ENCODE measurements at regions not wholly inside any gene's neighbourhood (a gene's known extent, or its start where the extent isn't known, plus 50 kb on each side); places are given as distances from the start of the nearest gene placed in this dataset.
"Not testable (repeated sequence)": the region's sequence is repeated elsewhere in the genome, so short reads cannot be mapped to it uniquely, and the experiment has no call there.

GRCh38 chr4:178192611-178193010, 750.4 kb upstream of the AGA start:
- Histone ChIP-seq H3K4me3 (ENCODE audit: low read length) (no peak overlapping the region), H3K9me3 (ENCODE audit: insufficient read depth, low read depth, low read length) (no peaks in the 10 kb centered on the region), H3K4me1 (ENCODE audit: insufficient read depth, low read length) (no peaks in the 10 kb centered on the region), H3K9ac (ENCODE audit: low read depth, low read length) (no peak overlapping the region), H3K27me3 (ENCODE audit: insufficient read depth, low read length) (no peaks in the 10 kb centered on the region), H3K27ac (ENCODE audit: low read length) (no peak overlapping the region), H3K36me3 (ENCODE audit: insufficient read depth, low read depth, low read length) (no peaks in the 10 kb centered on the region)

- Histone ChIP-seq H3K36me3 (ENCODE audit: insufficient read depth, low read depth, low read length) (no peaks in the 10 kb centered on the region), H3K4me3 (ENCODE audit: low read length) (no peak overlapping the region), H3K9ac (ENCODE audit: low read depth, low read length) (no peak overlapping the region), H3K4me1 (ENCODE audit: insufficient read depth, low read length) (no peaks in the 10 kb centered on the region), H3K27ac (ENCODE audit: low read length) (no peak overlapping the region), H3K27me3 (ENCODE audit: insufficient read depth, low read length) (no peaks in the 10 kb centered on the region), H3K9me3 (ENCODE audit: insufficient read depth, low read depth, low read length) (no peaks in the 10 kb centered on the region)
Observed at GRCh38 chr4:178196751-178197374, 754.6 kb upstream of the AGA start.

GRCh38 chr4:178198691-178199090, 756.5 kb upstream of the AGA start:
- Histone ChIP-seq H3K27me3 (ENCODE audit: insufficient read depth, low read length) (no peaks in the 10 kb centered on the region), H3K9ac (ENCODE audit: low read depth, low read length) (no peak overlapping the region), H3K36me3 (ENCODE audit: insufficient read depth, low read depth, low read length) (no peaks in the 10 kb centered on the region), H3K9me3 (ENCODE audit: insufficient read depth, low read depth, low read length) (0 out of 2 replicates have a peak, but pooled peaks cover 2% of the 10 kb centered on the region), H3K4me1 (ENCODE audit: insufficient read depth, low read length) (no peaks in the 10 kb centered on the region), H3K27ac (ENCODE audit: low read length) (no peak overlapping the region), H3K4me3 (ENCODE audit: low read length) (no peak overlapping the region)

GRCh38 chr4:178202422-178202821, 760.2 kb upstream of the AGA start:
- Histone ChIP-seq H3K36me3 (ENCODE audit: insufficient read depth, low read depth, low read length) (no peaks in the 10 kb centered on the region), H3K9me3 (ENCODE audit: insufficient read depth, low read depth, low read length) (peaks cover 12% of the 10 kb centered on the region), H3K27me3 (ENCODE audit: insufficient read depth, low read length) (no peaks in the 10 kb centered on the region), H3K4me3 (ENCODE audit: low read length) (no peak overlapping the region), H3K27ac (ENCODE audit: low read length) (no peak overlapping the region), H3K9ac (ENCODE audit: low read depth, low read length) (no peak overlapping the region), H3K4me1 (ENCODE audit: insufficient read depth, low read length) (no peaks in the 10 kb centered on the region)

GRCh38 chr4:178205826-178206225, 763.6 kb upstream of the AGA start:
- no peak overlapping the region for H3K4me3 ChIP-seq (ENCODE audit: low read length)
- no peaks in the 10 kb centered on the region for H3K36me3 ChIP-seq (ENCODE audit: insufficient read depth, low read depth, low read length)
- peaks cover 21% of the 10 kb centered on the region for H3K9me3 ChIP-seq (ENCODE audit: insufficient read depth, low read depth, low read length)
- H3K4me1 ChIP-seq (ENCODE audit: insufficient read depth, low read length), result no peaks in the 10 kb centered on the region
- no peak overlapping the region for H3K9ac ChIP-seq (ENCODE audit: low read depth, low read length)
- H3K27ac ChIP-seq (ENCODE audit: low read length), result no peak overlapping the region
- H3K27me3 ChIP-seq (ENCODE audit: insufficient read depth, low read length), result no peaks in the 10 kb centered on the region

- H3K27me3 ChIP-seq (ENCODE audit: insufficient read depth, low read length), result no peaks in the 10 kb centered on the region
- H3K27ac ChIP-seq (ENCODE audit: low read length), result no peak overlapping the region
- H3K4me1 ChIP-seq (ENCODE audit: insufficient read depth, low read length), result no peaks in the 10 kb centered on the region
- no peaks in the 10 kb centered on the region for H3K9me3 ChIP-seq (ENCODE audit: insufficient read depth, low read depth, low read length)
- H3K9ac ChIP-seq (ENCODE audit: low read depth, low read length), result no peak overlapping the region
- H3K36me3 ChIP-seq (ENCODE audit: insufficient read depth, low read depth, low read length), result no peaks in the 10 kb centered on the region
- H3K4me3 ChIP-seq (ENCODE audit: low read length), result no peak overlapping the region
Observed at GRCh38 chr4:178215309-178215708, 773.1 kb upstream of the AGA start.

- no peak overlapping the region for H3K4me3 ChIP-seq (ENCODE audit: low read length)
- no peaks in the 10 kb centered on the region for H3K36me3 ChIP-seq (ENCODE audit: insufficient read depth, low read depth, low read length)
- H3K9me3 ChIP-seq (ENCODE audit: insufficient read depth, low read depth, low read length), result no peaks in the 10 kb centered on the region
- no peak overlapping the region for H3K27ac ChIP-seq (ENCODE audit: low read length)
- no peak overlapping the region for H3K9ac ChIP-seq (ENCODE audit: low read depth, low read length)
- no peaks in the 10 kb centered on the region for H3K4me1 ChIP-seq (ENCODE audit: insufficient read depth, low read length)
- no peaks in the 10 kb centered on the region for H3K27me3 ChIP-seq (ENCODE audit: insufficient read depth, low read length)
Observed at GRCh38 chr4:178215763-178216162, 773.5 kb upstream of the AGA start.

GRCh38 chr4:178226421-178226820, 784.2 kb upstream of the AGA start:
- H3K36me3 ChIP-seq (ENCODE audit: insufficient read depth, low read depth, low read length); H3K27ac ChIP-seq (ENCODE audit: low read length); H3K27me3 ChIP-seq (ENCODE audit: insufficient read depth, low read length); H3K4me3 ChIP-seq (ENCODE audit: low read length); H3K9me3 ChIP-seq (ENCODE audit: insufficient read depth, low read depth, low read length); H3K4me1 ChIP-seq (ENCODE audit: insufficient read depth, low read length); H3K9ac ChIP-seq (ENCODE audit: low read depth, low read length): not testable (repeated sequence)

GRCh38 chr4:178233906-178234305, 791.7 kb upstream of the AGA start:
- H3K9ac ChIP-seq (ENCODE audit: low read depth, low read length), result no peak overlapping the region
- H3K4me1 ChIP-seq (ENCODE audit: insufficient read depth, low read length), result no peaks in the 10 kb centered on the region
- peaks cover 9% of the 10 kb centered on the region; the same call in 1 of the 2 replicates for H3K9me3 ChIP-seq (ENCODE audit: insufficient read depth, low read depth, low read length)
- no peak overlapping the region for H3K4me3 ChIP-seq (ENCODE audit: low read length)
- no peak overlapping the region for H3K27ac ChIP-seq (ENCODE audit: low read length)
- no peaks in the 10 kb centered on the region for H3K27me3 ChIP-seq (ENCODE audit: insufficient read depth, low read length)
- no peaks in the 10 kb centered on the region for H3K36me3 ChIP-seq (ENCODE audit: insufficient read depth, low read depth, low read length)

GRCh38 chr4:178240891-178241290, 798.7 kb upstream of the AGA start:
- Histone ChIP-seq H3K4me1 (ENCODE audit: insufficient read depth, low read length) (no peaks in the 10 kb centered on the region), H3K9ac (ENCODE audit: low read depth, low read length) (no peak overlapping the region), H3K27me3 (ENCODE audit: insufficient read depth, low read length) (no peaks in the 10 kb centered on the region), H3K9me3 (ENCODE audit: insufficient read depth, low read depth, low read length) (peaks cover 8% of the 10 kb centered on the region), H3K27ac (ENCODE audit: low read length) (no peak overlapping the region), H3K36me3 (ENCODE audit: insufficient read depth, low read depth, low read length) (no peaks in the 10 kb centered on the region), H3K4me3 (ENCODE audit: low read length) (no peak overlapping the region)

GRCh38 chr4:178241601-178242118, 799.4 kb upstream of the AGA start:
- Histone ChIP-seq H3K27ac (ENCODE audit: low read length) (no peak overlapping the region), H3K4me1 (ENCODE audit: insufficient read depth, low read length) (no peaks in the 10 kb centered on the region), H3K4me3 (ENCODE audit: low read length) (no peak overlapping the region), H3K36me3 (ENCODE audit: insufficient read depth, low read depth, low read length) (no peaks in the 10 kb centered on the region), H3K9me3 (ENCODE audit: insufficient read depth, low read depth, low read length) (peaks cover 8% of the 10 kb centered on the region), H3K9ac (ENCODE audit: low read depth, low read length) (no peak overlapping the region), H3K27me3 (ENCODE audit: insufficient read depth, low read length) (no peaks in the 10 kb centered on the region)

GRCh38 chr4:178242655-178243054, 800.4 kb upstream of the AGA start:
- H3K4me3 ChIP-seq (ENCODE audit: low read length), result no peak overlapping the region
- no peak overlapping the region for H3K27ac ChIP-seq (ENCODE audit: low read length)
- H3K4me1 ChIP-seq (ENCODE audit: insufficient read depth, low read length), result no peaks in the 10 kb centered on the region
- no peaks in the 10 kb centered on the region for H3K36me3 ChIP-seq (ENCODE audit: insufficient read depth, low read depth, low read length)
- H3K9me3 ChIP-seq (ENCODE audit: insufficient read depth, low read depth, low read length), result peaks cover 8% of the 10 kb centered on the region
- no peak overlapping the region for H3K9ac ChIP-seq (ENCODE audit: low read depth, low read length)
- no peaks in the 10 kb centered on the region for H3K27me3 ChIP-seq (ENCODE audit: insufficient read depth, low read length)

All from iPS-20b (cell line).